Activated CD8-positive, alpha-beta memory T cell treated with anti-CD3 and anti-CD28 coated beads, Interleukin-2, amount 50 U/mL, for 24 hours (primary cell): ENCODE measurements at regions not wholly inside any gene's neighbourhood (a gene's known extent, or its start where the extent isn't known, plus 50 kb on each side); places are given as distances from the start of the nearest gene placed in this dataset.
"Not testable (repeated sequence)": the region's sequence is repeated elsewhere in the genome, so short reads cannot be mapped to it uniquely, and the experiment has no call there.

ENCODE experiments used
- DNase-seq: peaks from one replicate; pipeline ENCODE4 v3.0.0-alpha.2; 2020; ENCODE audit errors: extremely low read depth

- DNase-seq = no peak
Observed at GRCh38 chr11:16536513-16536912, 180.2 kb upstream of the SOX6 start.

- no peak for DNase-seq
Observed at GRCh38 chr11:16528639-16529038, 172.3 kb upstream of the SOX6 start.

DNA sequence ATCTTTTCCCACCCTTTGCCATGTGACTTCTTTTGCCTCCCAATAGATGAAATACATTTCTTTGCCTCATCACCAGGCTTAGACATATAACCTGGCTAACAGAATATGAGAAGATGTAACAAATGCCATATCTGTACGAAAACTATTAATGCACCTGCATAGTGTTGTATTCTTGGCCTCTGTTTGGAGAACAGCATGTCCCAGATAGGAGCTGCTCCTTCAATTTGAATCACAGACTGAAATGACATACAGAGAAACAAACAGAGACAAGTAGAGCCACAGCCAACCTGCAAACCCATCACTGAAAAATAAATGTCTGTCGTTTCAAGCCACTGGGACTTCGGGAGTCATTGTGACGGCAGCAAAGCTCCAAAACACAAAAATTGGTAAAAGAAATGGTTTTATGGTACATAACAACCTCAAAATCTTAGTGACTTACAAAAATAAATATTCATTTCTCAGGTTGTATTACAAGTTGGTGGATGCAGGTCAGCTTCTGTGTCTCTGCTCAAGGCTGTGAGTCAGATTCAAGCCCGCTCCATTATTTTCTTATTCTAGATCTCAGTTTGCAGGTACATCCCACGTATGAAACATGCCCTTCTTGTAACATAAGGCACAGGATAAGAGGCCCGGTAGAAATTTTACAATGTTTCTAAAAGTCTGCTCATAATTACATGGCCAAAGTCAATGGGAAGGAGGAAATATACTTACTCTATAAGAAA, 171.3 kb upstream of the SOX6 start:
- no peak for DNase-seq

DNA sequence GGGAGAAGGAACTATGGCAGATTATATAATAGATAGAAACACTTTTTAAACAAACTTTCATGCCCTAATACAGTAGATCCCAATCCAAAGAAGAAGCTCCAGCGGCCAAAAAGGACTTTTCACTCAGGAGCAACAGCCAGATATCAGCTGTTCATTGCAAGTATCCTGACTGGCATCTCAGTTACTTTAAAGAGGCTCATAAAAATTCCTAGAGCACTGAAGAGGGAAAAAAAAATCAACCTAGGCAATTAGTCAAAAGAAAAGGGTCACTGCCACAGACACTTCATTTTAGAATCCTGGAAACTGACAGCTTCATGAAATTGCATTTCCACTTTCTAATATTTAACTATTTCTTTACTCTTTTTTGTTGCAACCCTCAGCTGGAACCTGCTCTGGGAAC, 170.6 kb upstream of the SOX6 start:
- DNase-seq = no peak

GRCh38 chr11:16520713-16521112, 164.4 kb upstream of the SOX6 start:
- DNase-seq = not testable (repeated sequence)

DNA sequence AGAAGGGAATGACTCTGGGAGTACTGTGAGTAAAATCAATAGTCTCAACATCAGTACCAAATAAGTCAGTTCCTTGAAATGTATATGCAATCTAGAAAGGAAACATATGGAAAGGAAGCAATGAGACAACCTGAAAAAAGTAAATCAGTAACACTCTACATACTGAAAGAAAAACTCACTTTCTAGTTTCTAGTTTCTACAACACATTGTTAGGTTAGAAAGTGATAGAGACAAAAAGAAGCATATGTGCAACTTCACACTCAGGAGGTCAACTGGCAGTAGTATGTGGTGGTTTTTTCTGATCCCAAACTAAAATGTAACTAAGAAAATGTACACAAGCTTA, 156.5 kb upstream of the SOX6 start:
- DNase-seq = no peak

- DNase-seq = no peak
Observed at GRCh38 chr11:16512198-16512898, 156.0 kb upstream of the SOX6 start.

GRCh38 chr11:16511116-16512114, 155.1 kb upstream of the SOX6 start:
- DNase-seq = no peak

DNA sequence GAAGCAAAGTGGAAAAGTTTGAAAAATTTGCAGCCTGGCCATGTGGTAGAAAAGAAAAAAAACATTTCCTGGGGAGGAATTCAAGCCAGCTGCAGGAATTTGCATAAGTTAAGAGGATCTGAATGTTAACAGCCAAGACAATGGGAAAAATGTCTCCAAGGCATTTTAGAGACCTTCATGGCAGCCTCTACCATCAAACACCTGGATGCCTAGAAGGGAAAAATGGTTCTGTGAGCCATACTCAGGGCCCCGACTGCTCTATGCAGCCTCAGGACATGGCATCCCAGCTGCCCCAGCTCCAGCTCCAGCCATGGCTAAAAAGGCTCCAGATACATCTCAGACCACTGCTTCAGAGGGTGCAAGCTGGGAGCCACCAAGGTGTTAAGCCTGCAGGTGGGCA, 149.1 kb upstream of the SOX6 start:
- DNase-seq = no peak

- DNase-seq = not testable (repeated sequence)
Observed at GRCh38 chr11:16503891-16504290, 147.5 kb upstream of the SOX6 start.

DNA sequence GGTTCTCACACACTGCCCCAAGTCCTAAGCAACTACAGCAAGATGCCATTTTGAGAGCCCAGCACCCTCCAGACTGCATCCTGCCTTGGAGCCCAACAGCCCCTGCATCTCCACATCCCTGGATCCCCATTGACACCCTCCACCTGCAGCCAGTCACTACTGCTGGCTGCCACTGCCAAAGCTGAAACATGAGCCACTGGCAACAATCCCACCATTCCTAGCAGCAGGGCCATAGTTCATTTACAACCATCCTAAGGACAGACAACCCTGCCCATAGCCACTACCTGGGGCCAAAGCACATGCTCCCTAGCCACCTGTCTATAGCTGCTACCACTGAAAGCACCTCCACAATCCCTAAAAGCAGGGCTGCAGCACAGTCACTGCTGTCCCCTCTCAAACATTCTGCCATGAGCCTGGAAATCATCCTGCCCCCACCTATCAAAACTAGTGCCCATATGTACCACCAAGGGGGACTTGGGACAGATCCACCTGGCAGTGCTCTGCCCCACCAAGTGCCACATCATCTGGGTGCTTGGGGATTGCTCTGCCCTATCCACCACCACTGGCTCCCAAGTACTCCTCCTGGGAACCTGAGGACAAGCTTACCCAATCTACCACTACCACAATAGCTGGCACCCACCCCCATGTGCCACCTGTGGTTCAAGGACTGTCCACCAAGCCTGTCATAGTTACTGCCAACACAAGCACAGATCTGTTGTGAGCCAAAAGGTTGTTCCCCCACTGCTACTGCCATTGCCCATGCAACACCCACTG, 138.8 kb upstream of the SOX6 start:
- no peak for DNase-seq

- no peak for DNase-seq
Observed at GRCh38 chr11:16484434-16484833, 128.1 kb upstream of the SOX6 start.

DNA sequence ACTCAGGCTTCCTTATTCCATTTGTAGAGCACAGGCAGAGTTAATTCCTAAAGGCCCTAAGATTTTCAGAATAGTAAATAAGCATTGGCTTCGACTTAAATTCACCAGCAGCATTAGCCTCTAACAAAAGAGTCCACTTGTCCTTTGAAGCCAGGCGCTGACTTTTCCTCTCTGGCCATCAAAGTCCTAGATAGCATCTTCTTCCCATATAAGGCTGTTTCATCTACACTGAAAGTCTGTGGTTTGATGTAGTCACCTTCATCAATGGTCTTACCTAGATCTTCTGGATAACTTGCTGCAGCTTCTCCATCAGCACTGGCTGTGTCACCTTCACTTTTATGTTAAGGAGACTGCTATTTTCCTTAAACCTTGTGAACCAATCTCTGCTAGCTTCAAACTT, 118.3 kb upstream of the SOX6 start:
- DNase-seq = no peak

GRCh38 chr11:16469968-16470367, 113.6 kb upstream of the SOX6 start:
- no peak for DNase-seq

- DNase-seq = no peak
Observed at GRCh38 chr11:16468735-16469453, 112.5 kb upstream of the SOX6 start.

DNA sequence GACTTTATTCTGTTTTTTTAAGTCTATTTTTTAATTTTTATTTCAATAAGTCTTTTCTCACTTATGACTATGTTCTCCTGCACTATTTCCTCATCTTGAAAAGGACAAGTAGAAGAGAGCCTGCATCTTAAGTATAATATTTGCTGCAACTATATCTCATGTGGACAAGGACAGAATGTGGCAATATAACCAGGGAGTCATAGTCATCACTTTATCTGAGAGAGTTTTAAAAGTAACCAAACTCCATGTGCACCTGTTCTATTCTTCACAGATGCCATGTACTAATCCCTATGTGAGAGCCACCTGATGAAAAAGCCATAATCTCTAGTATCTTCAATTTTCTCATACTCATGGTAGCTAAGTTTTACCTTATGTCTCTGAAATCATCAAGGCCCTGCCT, 104.2 kb upstream of the SOX6 start:
- DNase-seq = no peak

DNA sequence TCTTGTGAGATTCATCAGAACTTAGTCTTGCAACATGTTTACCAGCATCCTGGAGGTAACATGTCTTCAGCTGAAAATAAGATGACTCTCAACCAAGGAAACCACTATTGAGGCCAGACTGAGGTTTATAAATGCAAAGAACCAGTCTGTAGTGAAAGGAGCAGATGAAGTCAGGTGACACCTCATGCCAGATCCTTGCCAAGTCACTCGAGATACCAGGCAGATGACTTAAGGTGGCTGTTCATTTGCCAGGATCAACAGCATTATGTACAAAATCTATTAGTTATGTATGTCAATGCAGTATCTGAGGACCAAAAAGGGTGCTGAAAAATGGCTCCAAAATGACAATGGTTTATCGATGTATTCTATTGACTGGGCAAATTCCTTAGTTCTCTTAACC, 100.0 kb upstream of the SOX6 start:
- no peak for DNase-seq

DNA sequence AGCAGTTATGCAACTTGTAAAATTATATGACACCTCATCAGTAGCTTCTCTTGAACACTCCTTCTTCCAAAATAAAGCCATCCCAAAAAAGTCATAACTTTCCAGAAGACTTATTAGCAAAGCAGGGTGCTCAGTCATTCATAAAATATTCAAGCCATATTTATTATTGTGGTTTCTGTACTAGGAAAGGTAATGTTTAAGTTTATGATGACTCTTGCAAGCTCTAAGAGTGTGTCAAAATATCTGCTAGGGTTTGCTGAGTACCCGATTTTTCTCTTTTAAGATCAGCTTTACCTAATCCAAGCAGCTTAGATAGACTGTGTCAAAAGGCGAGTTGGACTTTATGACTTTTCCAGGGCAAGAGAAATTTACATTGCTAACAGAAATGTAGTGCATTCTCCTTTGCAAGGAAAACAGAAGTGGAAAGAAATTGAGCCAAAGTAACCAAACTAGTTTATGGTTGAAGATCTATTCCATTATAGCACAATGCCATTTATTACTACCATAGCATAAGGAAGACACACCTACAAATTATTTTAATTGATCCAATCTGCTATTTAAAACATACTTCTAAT, 98.0 kb upstream of the SOX6 start:
- no peak for DNase-seq

- DNase-seq = no peak
Observed at GRCh38 chr11:16448123-16448717, 91.9 kb upstream of the SOX6 start.

DNA sequence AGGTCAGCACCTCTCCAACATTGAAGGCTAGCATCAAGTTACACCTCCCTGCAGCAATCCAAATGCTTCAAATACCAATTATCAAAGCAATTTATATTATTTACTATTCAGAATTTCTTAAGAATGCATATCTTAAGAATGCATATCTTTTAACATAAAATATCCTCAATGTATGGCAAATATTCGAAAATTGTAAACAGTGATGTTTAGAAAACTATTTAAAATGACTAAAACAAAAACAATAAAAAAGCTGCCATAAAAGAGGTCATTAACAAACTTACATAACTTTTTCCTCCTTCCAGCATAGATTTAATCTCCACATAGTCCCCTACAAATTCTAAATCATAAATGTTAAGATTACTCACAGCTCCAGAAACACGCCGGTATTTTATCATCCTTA, 85.1 kb upstream of the SOX6 start:
- DNase-seq = no peak
